ENCODE measurements at regions not wholly inside any gene's neighbourhood (a gene's known extent, or its start where the extent isn't known, plus 50 kb on each side); places are given as distances from the start of the nearest gene placed in this dataset.

- no peak for TF ChIP-seq EZH2 (IDR thresholded peaks at IDR 0.05; ENCODE audit: insufficient read depth, poor library complexity, severe bottlenecking)
- TF ChIP-seq EZH2phosphoT487 (IDR thresholded peaks at IDR 0.05; ENCODE audit: insufficient read depth, low read depth) = no peak
Observed at GRCh38 chr15:31480356-31481025, 153.9 kb downstream of the KLF13 start.

Measured in GM23248 (cell line).